ENCODE measurements at regions not wholly inside any gene's neighbourhood (a gene's known extent, or its start where the extent isn't known, plus 50 kb on each side); places are given as distances from the start of the nearest gene placed in this dataset.

DNA sequence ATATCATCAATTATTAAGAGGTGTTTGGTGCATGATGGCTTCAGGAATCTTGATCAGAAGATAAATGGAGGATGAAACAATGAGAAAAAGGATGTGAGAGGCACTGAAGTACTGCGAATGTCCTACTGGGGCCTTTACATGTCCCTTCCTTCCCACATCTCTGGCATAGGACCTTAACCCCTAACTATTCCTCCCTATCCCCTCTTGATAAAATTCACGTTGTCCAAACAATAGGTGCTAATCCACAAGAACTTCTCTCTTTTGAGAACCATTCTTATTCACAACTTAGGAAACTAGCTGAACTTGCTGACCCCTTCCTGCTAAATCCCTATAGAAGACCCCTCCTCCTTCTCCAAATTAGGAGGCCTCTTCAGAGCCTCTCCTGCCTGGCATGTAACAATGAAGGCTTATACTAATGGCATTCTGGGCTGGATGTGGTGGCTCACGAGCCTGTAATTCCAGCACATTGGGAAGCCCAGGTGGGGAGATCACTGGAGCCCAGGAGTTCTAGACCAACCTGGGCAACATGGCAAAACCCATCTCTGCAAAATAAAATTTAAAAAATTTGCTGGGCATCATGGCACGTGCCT, 276.5 kb upstream of the SMARCA2 start:
- Histone ChIP-seq H3K36me3 (no peaks in the 10 kb centered on the region), H3K27ac (no peak overlapping the region), H3K9me3 (no peaks in the 10 kb centered on the region), H3K4me1 (no peaks in the 10 kb centered on the region), H3K27me3 (no peaks in the 10 kb centered on the region), H3K4me3 (no peak overlapping the region)
- TF ChIP-seq, protein P1, sequence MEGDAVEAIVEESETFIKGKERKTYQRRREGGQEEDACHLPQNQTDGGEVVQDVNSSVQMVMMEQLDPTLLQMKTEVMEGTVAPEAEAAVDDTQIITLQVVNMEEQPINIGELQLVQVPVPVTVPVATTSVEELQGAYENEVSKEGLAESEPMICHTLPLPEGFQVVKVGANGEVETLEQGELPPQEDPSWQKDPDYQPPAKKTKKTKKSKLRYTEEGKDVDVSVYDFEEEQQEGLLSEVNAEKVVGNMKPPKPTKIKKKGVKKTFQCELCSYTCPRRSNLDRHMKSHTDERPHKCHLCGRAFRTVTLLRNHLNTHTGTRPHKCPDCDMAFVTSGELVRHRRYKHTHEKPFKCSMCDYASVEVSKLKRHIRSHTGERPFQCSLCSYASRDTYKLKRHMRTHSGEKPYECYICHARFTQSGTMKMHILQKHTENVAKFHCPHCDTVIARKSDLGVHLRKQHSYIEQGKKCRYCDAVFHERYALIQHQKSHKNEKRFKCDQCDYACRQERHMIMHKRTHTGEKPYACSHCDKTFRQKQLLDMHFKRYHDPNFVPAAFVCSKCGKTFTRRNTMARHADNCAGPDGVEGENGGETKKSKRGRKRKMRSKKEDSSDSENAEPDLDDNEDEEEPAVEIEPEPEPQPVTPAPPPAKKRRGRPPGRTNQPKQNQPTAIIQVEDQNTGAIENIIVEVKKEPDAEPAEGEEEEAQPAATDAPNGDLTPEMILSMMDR (IDR thresholded peaks at IDR 0.05): no peak
- no peak for TF ChIP-seq POLR2A (IDR thresholded peaks at IDR 0.05)
- no peak for DNase-seq

DNA sequence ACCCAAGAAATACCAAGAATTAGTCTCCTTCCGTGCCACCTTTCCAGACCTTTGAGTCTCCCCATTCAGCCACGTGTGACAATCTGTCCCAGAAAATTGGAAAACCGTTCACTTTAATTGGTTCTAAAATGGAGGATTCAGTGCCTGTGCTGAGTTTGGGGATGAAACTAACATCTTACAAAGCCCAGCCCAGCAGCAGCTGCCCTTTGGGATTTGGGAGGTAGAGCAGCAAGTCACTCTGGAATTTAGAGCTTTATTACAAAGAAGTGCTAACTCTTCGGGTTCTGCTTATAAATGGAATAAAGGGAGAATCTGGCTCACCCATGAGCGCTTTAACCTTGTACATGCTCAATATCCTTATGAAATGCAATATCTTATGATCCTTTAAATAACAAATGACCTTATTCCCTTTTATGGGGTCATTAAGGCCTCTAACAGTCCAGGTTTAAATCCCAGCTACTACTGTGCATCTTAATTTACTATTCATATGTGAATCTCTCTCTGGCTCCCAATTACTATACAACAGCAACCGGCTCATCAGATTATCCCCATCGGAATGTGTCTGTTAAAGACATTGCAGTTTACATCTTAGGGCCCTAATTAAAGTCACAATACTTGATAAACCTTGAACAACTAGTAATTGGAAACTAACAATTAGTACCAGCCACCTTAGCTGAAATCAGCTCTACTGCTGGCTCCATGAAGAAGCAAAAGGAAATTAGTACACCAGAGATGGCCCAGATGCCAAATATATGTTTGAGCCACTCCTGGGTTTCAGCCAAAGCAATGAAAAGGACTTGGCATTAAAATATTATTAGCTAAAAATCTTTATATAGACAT, 271.8 kb upstream of the SMARCA2 start:
- TF ChIP-seq, protein P1 (IDR thresholded peaks at IDR 0.05): no peak
- TF ChIP-seq POLR2A (IDR thresholded peaks at IDR 0.05): no peak
- no peak overlapping the region for H3K4me3 ChIP-seq
- H3K27ac ChIP-seq: no peak overlapping the region
- no peak for DNase-seq
- H3K27me3 ChIP-seq: no peaks in the 10 kb centered on the region
- no peaks in the 10 kb centered on the region for H3K4me1 ChIP-seq
- H3K36me3 ChIP-seq: no peaks in the 10 kb centered on the region
- H3K9me3 ChIP-seq: no peaks in the 10 kb centered on the region

DNA sequence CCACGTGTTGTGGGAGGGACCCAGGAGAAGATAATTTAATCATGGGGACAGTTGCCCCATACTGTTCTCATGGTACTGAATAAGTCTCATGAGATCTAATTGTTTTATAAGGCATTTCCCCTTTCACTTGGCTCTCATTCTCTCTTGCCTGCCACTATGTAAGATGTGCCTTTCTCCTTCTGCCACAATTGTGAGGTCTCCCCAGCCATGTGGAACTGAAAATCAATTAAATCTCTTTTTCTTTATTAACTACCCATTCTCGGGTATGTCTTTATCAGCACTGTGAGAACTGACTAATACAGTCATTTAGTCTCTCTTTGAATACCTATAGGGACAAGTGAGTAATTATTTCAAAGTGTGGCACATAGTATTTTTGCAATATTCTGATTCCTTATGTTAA, 269.2 kb upstream of the SMARCA2 start:
- Histone ChIP-seq H3K27me3 (no peaks in the 10 kb centered on the region), H3K9me3 (no peaks in the 10 kb centered on the region), H3K4me3 (no peak overlapping the region), H3K36me3 (no peaks in the 10 kb centered on the region), H3K27ac (no peak overlapping the region), H3K4me1 (no peaks in the 10 kb centered on the region)
- no peak for DNase-seq
- no peak for TF ChIP-seq POLR2A (IDR thresholded peaks at IDR 0.05)
- TF ChIP-seq, protein P1 (IDR thresholded peaks at IDR 0.05): no peak

DNA sequence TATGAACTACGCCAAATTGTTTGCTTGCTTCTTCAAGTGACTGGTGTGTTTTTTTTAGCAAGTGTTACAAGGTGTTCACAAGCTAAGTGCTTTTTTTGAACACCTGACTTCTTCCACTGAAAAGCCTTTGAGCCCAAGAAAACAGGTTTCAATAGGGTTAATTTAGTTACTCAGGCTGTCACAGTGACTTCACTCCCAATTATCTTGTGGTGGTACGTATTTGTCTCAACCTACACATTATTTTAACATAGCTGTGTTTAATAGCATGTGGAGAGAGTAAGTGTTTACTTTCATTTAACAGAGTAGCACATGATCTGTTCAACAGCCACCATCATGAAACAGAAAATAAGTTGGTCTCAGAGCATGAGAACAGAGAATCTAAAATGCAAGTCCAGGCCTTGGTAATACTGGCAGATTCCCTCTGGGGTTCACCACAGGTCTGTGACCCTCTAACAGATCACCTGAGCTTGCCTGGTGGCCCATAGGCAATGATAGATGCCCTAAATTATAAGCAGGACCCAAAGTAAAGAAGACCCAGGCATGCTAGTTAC, 267.7 kb upstream of the SMARCA2 start:
- Histone ChIP-seq H3K36me3 (no peaks in the 10 kb centered on the region), H3K4me3 (no peak overlapping the region), H3K27me3 (no peaks in the 10 kb centered on the region), H3K9me3 (no peaks in the 10 kb centered on the region), H3K27ac (no peak overlapping the region), H3K4me1 (no peaks in the 10 kb centered on the region)
- TF ChIP-seq POLR2A (IDR thresholded peaks at IDR 0.05): no peak
- TF ChIP-seq, protein P1 (IDR thresholded peaks at IDR 0.05): no peak
- DNase-seq: no peak

DNA sequence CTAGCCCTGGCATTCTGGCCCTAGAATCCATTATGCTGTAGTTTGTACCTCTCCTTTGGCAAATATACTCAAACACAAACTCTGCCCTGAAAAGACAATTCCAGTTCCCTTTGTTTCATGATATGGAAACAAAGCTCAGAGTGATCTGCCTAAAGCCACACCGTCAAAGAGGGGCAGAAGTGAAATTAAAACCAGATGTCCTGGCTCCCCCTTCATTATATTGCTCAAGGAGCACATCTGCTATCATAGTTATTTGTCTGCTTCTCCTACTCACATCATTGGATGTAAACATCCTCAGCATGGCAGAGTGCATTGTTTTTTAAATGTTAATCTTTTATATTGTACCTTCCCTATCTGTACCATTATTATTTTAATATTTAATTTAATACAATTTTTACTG, 266.7 kb upstream of the SMARCA2 start:
- H3K4me1 ChIP-seq: no peaks in the 10 kb centered on the region
- DNase-seq: no peak
- H3K4me3 ChIP-seq: no peak overlapping the region
- H3K27ac ChIP-seq: no peak overlapping the region
- H3K27me3 ChIP-seq: no peaks in the 10 kb centered on the region
- no peak for TF ChIP-seq POLR2A (IDR thresholded peaks at IDR 0.05)
- TF ChIP-seq, protein P1 (IDR thresholded peaks at IDR 0.05): no peak
- H3K36me3 ChIP-seq: no peaks in the 10 kb centered on the region
- no peaks in the 10 kb centered on the region for H3K9me3 ChIP-seq

Measured in Peyer's patch (tissue), 4 donors.